H7 (cell line): ENCODE measurements at regions not wholly inside any gene's neighbourhood (a gene's known extent, or its start where the extent isn't known, plus 50 kb on each side); places are given as distances from the start of the nearest gene placed in this dataset.
A peak's percentile ranks its signal among the peaks of the same experiment; 100 is the strongest.

Experiments
- DNase-seq: peaks from one replicate; pipeline ENCODE4 v3.0.0; 2012
- H3K27me3 ChIP-seq: 2 replicates; pipeline ENCODE4 v1.6.0; 2011; ENCODE audit warnings: mild to moderate bottlenecking, low read length; ENCODE audit not compliant: control insufficient read depth, insufficient read depth
- H3K36me3 ChIP-seq: replicated peaks from 2 replicates; pipeline ENCODE4 v1.5.1; 2011; ENCODE audit warnings: low read length; ENCODE audit not compliant: control insufficient read depth, insufficient read depth
- H3K4me3 ChIP-seq: 2 replicates; pipeline ENCODE4 v1.5.1; 2011; ENCODE audit warnings: low read depth, mild to moderate bottlenecking, control low read depth, low read length, moderate library complexity; ENCODE audit not compliant: insufficient read depth

- no peak for DNase-seq
- Histone ChIP-seq H3K4me3 (no peak overlapping the region), H3K27me3 (no peaks in the 10 kb centered on the region), H3K36me3 (no peaks in the 10 kb centered on the region)
Observed at GRCh38 chr6:19325335-19325789, 511.8 kb upstream of the ID4 start.

DNA sequence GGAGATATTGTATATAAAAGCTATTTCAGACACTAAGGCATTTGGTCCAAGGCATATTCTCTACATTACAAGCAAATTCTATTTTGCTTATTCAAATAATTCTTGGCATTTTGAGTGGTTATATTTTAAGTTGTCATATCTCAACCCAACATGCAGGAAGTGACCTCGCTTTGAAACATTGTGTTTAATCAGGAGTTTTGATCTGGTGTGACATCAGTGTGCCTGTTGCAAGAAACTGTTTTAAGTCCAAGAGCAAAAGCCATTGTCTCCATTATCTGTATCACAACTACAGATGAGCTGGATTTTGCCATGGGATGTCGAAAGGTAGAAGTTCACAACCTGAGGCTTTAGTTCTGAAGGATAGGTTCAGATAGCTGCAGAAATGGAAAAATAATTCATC, 509.9 kb upstream of the ID4 start:
- no peaks in the 10 kb centered on the region for H3K36me3 ChIP-seq
- DNase-seq, result no peak
- H3K27me3 ChIP-seq, result no peaks in the 10 kb centered on the region
- no peak overlapping the region for H3K4me3 ChIP-seq

DNA sequence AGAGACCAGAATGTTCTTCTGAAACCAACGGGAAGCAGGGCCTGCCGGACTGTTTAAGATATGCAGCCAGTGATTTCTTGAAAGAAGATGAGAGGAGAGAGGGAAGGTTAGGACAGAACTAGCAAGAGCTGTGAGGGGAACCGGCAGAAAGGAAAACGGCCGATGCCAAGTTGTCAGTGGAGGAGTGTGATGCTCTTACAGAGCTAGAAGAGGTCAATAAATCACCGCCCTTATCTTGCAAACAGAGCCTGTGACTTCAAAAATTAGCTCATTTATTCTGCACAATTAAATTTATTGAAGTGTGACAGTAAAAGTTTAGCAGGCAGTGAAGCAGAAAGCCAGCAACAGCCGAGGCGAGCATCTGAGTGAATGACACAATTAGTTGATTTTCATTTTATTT, 509.5 kb upstream of the ID4 start:
- no peak for DNase-seq
- Histone ChIP-seq H3K36me3 (no peaks in the 10 kb centered on the region), H3K27me3 (no peaks in the 10 kb centered on the region), H3K4me3 (no peak overlapping the region)

DNA sequence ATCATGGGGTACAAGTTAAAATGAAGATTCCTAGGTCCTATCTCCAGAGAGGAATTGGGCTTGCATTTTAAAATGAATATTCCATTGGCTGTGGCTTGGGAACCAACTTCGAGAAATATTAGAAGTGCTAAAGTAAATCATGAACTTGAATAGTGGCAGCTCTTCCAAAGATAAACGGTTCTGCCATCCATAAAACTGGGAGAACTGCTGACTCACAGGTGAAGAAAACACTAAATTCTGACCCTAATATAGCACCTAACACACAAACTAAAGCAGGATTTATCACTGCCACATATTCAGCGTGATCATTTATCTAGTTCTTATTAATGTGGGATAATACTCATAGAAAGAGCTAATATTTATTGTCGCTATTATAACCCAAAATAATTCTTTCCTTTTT, 508.1 kb upstream of the ID4 start:
- Histone ChIP-seq H3K36me3 (no peaks in the 10 kb centered on the region), H3K27me3 (no peaks in the 10 kb centered on the region), H3K4me3 (no peak overlapping the region)
- no peak for DNase-seq

- no peak for DNase-seq
- Histone ChIP-seq H3K36me3 (no peaks in the 10 kb centered on the region), H3K4me3 (no peak overlapping the region), H3K27me3 (no peaks in the 10 kb centered on the region)
Observed at GRCh38 chr6:19331089-19331488, 506.1 kb upstream of the ID4 start.

DNA sequence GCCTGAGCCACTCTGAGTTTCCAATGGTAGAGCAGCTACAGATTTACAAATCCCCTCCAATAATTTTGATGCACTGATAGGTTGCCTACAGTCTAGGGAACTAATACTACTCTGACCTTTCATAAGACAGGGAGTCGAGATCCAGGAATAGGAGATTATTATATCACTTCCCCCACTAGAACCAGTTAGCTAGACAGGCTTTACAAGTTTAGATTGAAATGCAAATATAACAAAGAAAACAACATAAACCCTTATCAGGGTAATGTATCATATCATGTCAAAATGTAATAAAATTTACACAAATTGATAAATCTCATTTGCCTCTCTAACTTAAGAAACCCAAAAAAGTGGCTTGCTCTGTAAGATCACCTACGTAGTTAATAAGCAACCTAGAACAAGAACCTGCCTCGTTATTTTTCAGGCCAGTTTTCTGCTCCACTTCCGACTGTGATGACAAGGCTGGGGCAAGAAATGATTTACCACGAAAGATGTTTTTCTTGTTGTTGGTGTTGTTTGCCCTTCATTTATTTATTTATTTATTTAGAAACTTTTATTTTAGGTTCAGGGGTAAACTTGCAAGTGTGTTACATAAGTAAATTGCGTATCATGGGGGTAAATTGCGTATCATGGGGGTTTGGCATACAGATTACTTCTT, 504.2 kb upstream of the ID4 start:
- H3K4me3 ChIP-seq, result no peak overlapping the region
- no peaks in the 10 kb centered on the region for H3K27me3 ChIP-seq
- no peak for DNase-seq
- H3K36me3 ChIP-seq, result no peaks in the 10 kb centered on the region

DNA sequence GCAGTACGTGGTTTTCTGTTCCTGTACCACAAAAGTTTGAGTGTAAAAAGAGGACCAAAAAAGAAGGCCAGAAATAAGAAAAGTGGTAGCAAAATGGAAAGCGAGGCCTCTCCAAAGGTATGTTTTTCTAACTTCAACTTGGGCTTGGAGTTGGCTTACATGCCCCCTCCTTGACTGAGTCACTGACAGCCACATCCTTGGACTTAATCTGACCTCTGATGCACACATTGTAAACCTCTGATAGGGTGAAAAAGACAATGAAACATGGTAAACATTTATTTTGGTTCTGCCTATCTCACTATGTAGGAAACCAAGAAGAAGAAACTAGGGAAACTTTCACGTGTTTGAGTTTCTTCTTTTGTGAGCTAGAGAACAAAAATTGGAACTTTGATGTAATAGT, 503.2 kb upstream of the ID4 start:
- no peaks in the 10 kb centered on the region for H3K36me3 ChIP-seq
- no peak for DNase-seq
- no peaks in the 10 kb centered on the region for H3K27me3 ChIP-seq
- no peak overlapping the region for H3K4me3 ChIP-seq

GRCh38 chr6:19336579-19336978, 500.6 kb upstream of the ID4 start:
- Histone ChIP-seq H3K27me3 (no peaks in the 10 kb centered on the region), H3K36me3 (no peaks in the 10 kb centered on the region), H3K4me3 (no peak overlapping the region)
- DNase-seq, result peak; percentile 11

- peak; percentile 39 for DNase-seq
- H3K27me3 ChIP-seq, result no peaks in the 10 kb centered on the region
- H3K36me3 ChIP-seq, result no peaks in the 10 kb centered on the region
- no peak overlapping the region for H3K4me3 ChIP-seq
Observed at GRCh38 chr6:19337101-19337500, 500.1 kb upstream of the ID4 start.

- no peaks in the 10 kb centered on the region for H3K36me3 ChIP-seq
- H3K4me3 ChIP-seq, result no peak overlapping the region
- H3K27me3 ChIP-seq, result no peaks in the 10 kb centered on the region
- no peak for DNase-seq
Observed at GRCh38 chr6:19342616-19343015, 494.6 kb upstream of the ID4 start.

- no peak for DNase-seq
- H3K27me3 ChIP-seq, result no peaks in the 10 kb centered on the region
- no peak overlapping the region for H3K4me3 ChIP-seq
- no peaks in the 10 kb centered on the region for H3K36me3 ChIP-seq
Observed at GRCh38 chr6:19349429-19349828, 487.7 kb upstream of the ID4 start.

DNA sequence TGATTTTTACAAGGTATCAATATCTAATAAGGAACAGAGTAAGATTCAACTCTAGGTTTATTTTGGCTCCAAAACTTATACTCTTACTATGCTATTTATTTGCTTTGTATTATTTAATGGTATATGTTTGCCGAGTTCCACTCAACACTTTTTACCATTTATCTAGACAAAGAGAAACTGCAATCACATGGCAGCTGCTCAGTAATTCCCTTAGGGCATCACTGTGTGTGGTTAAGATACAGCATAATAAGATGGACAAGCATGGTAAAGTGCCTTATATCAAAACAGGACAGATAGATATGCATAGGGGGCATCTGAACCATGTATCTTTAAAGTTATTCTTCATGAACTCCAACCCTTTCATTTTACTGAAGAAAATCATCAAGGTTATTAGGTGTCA, 483.0 kb upstream of the ID4 start:
- no peaks in the 10 kb centered on the region for H3K27me3 ChIP-seq
- DNase-seq, result no peak

DNA sequence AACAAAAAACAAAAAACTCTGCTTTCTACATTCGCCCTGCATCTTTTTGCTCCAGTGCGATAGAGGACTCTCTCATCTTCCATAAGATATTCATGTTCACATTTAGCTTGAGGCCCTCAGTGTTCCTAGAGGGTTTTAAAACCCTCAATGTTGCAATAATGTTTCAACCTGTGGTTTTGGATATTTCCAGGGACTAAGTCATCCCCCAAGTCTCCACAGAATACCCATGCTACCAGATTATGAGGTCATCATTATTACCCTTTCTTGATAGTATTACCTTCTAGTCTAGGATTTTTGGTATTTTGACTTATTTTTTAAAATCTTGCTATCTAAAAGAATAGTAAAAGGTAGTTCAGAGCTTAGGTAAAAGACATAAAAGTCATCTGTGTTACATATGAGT, 480.5 kb upstream of the ID4 start:
- H3K4me3 ChIP-seq, result no peak overlapping the region
- H3K36me3 ChIP-seq, result no peaks in the 10 kb centered on the region
- DNase-seq, result no peak
- H3K27me3 ChIP-seq, result no peaks in the 10 kb centered on the region

More for the DNA sequence above, 483.0 kb upstream of the ID4 start:
- no peaks in the 10 kb centered on the region for H3K36me3 ChIP-seq
- H3K4me3 ChIP-seq, result no peak overlapping the region

GRCh38 chr6:19362396-19362795, 474.8 kb upstream of the ID4 start:
- Histone ChIP-seq H3K27me3 (no peaks in the 10 kb centered on the region), H3K36me3 (no peaks in the 10 kb centered on the region), H3K4me3 (no peak overlapping the region)
- no peak for DNase-seq

- no peak for DNase-seq
- no peaks in the 10 kb centered on the region for H3K36me3 ChIP-seq
- H3K27me3 ChIP-seq, result no peaks in the 10 kb centered on the region
- no peak overlapping the region for H3K4me3 ChIP-seq
Observed at GRCh38 chr6:19368511-19368910, 468.7 kb upstream of the ID4 start.

- no peak overlapping the region for H3K4me3 ChIP-seq
- H3K27me3 ChIP-seq, result no peaks in the 10 kb centered on the region
- no peaks in the 10 kb centered on the region for H3K36me3 ChIP-seq
- DNase-seq, result no peak
Observed at GRCh38 chr6:19369785-19370184, 467.4 kb upstream of the ID4 start.
